B cell (primary cell): ENCODE measurements at regions not wholly inside any gene's neighbourhood (a gene's known extent, or its start where the extent isn't known, plus 50 kb on each side); places are given as distances from the start of the nearest gene placed in this dataset.

Source experiments
- ATAC-seq: fragments of 200-7000 bp; cut with Tn5 transposase; one replicate; pipeline ENCODE4 v1.10.0; 2021; ENCODE audit warnings: low read depth, mild to moderate bottlenecking, moderate number of reproducible peaks, moderate library complexity
- CTCF ChIA-PET: fragments of 350-600 bp; sonication (Branson Sonifier 250); formaldehyde crosslinking; loops from one replicate; lab custom pipeline; 2021; ENCODE audit warnings: antibody characterized with exemption, inconsistent platforms; lab: Charles Lee
- POLR2A ChIA-PET: fragments of 350-600 bp; sonication (Branson Sonifier 250); formaldehyde crosslinking; loops from one replicate; lab custom pipeline; 2021; ENCODE audit warnings: antibody characterized with exemption; lab: Charles Lee
- DNase-seq: peaks from one replicate; pipeline ENCODE4 v3.0.0; 2013
- H2AFZ ChIP-seq: 2 replicates; pipeline ENCODE4 v1.6.1; 2012; ENCODE audit warnings: mild to moderate bottlenecking, low read depth, low read length; ENCODE audit not compliant: insufficient read depth, poor library complexity, severe bottlenecking
- H3K27ac ChIP-seq, 2 donors: 1 replicate in 1 of 2; 2 replicates in 1 of 2; pipeline ENCODE4 v1.5.1; 2012 to 2013; ENCODE audit warnings: low read length in 2 of 2, mild to moderate bottlenecking in 2 of 2, moderate library complexity in 1 of 2
- H3K27me3 ChIP-seq, 4 experiments: fragments of 200-600 bp in 1 of 4; sonication (generic) in 1 of 4; replicated peaks in 1 of 4; 1 replicate in 2 of 4; 2 replicates in 2 of 4; pipeline versions ENCODE4 v1.6.1 to v1.7.0; 2013 to 2016; ENCODE audit warnings: low read length in 3 of 4, mild to moderate bottlenecking in 2 of 4, mixed read lengths in 1 of 4, moderate library complexity in 1 of 4; ENCODE audit not compliant: insufficient read depth in 4 of 4, control insufficient read depth in 3 of 4; ENCODE audit errors: control extremely low read depth in 1 of 4
- H3K36me3 ChIP-seq, 2 experiments: replicated peaks in 1 of 2; 1 replicate in 1 of 2; 2 replicates in 1 of 2; pipeline versions ENCODE4 v1.6.1 to v1.7.1; 2013; ENCODE audit warnings: low read length in 1 of 2; ENCODE audit not compliant: insufficient read depth in 2 of 2, control insufficient read depth in 1 of 2; ENCODE audit errors: control extremely low read depth in 1 of 2, extremely low read depth in 1 of 2
- H3K4me1 ChIP-seq, 2 donors: fragments of 200-600 bp in 1 of 2; sonication (generic) in 1 of 2; 1 replicate in 1 of 2; 2 replicates in 1 of 2; pipeline versions ENCODE4 v1.5.1 to v1.6.1; 2013 to 2017; ENCODE audit warnings: low read length in 2 of 2; ENCODE audit not compliant: control insufficient read depth in 2 of 2, insufficient read depth in 2 of 2
- H3K4me2 ChIP-seq: replicated peaks from 2 replicates; pipeline ENCODE3; 2012; ENCODE audit warnings: mild to moderate bottlenecking, low read depth, low read length; ENCODE audit not compliant: poor library complexity, severe bottlenecking
- H3K4me3 ChIP-seq, 5 experiments: fragments of 200-600 bp in 1 of 5; sonication (generic) in 1 of 5; 1 replicate in 3 of 5; 2 replicates in 2 of 5; pipeline versions ENCODE4 v1.5.1 to v1.7.0; 2011 to 2016; ENCODE audit warnings: low read length in 4 of 5, mild to moderate bottlenecking in 4 of 5, low read depth in 2 of 5, control low read depth in 1 of 5, moderate library complexity in 1 of 5; ENCODE audit not compliant: insufficient read depth in 1 of 5; ENCODE audit errors: control extremely low read depth in 1 of 5, extremely low read depth in 1 of 5
- H3K79me2 ChIP-seq: fragments of 200-600 bp; sonication (generic); one replicate; pipeline ENCODE4 v1.6.0; 2016; ENCODE audit warnings: low read length; ENCODE audit not compliant: control insufficient read depth, insufficient read depth
- H3K9ac ChIP-seq: fragments of 200-600 bp; sonication (generic); 2 replicates; pipeline ENCODE4 v1.6.1; 2017; ENCODE audit warnings: mild to moderate bottlenecking, low read length, moderate library complexity
- H3K9me3 ChIP-seq, 3 donors: one replicate each; pipeline versions ENCODE4 v1.6.1 to v1.7.1; 2013; ENCODE audit warnings: low read length in 2 of 3; ENCODE audit not compliant: control insufficient read depth in 2 of 3, insufficient read depth in 1 of 3; ENCODE audit errors: control extremely low read depth in 1 of 3
- H4K20me1 ChIP-seq: 2 replicates; pipeline ENCODE4 v1.6.0; 2012; ENCODE audit warnings: mild to moderate bottlenecking, low read length; ENCODE audit not compliant: insufficient read depth, control insufficient read depth, poor library complexity, severe bottlenecking
- H3K27ac Mint-ChIP-seq: one replicate; pipeline ENCODE4 v1.8.0; 2021; ENCODE audit warnings: mixed read lengths
- H3K27me3 Mint-ChIP-seq: one replicate; pipeline ENCODE4 v1.8.0; 2021; ENCODE audit warnings: mixed read lengths
- H3K4me1 Mint-ChIP-seq: one replicate; pipeline ENCODE4 v1.8.0; 2021; ENCODE audit warnings: mixed read lengths
- H3K4me3 Mint-ChIP-seq: one replicate; pipeline ENCODE4 v1.8.0; 2021; ENCODE audit warnings: mixed read lengths
- H3K9me3 Mint-ChIP-seq: one replicate; pipeline ENCODE4 v1.8.0; 2022; ENCODE audit warnings: mixed read lengths; ENCODE audit not compliant: insufficient read depth
- CTCF ChIP-seq: fragments of 200-600 bp; IDR thresholded peaks from one replicate; pipeline ENCODE4 v1.8.0; 2022; ENCODE audit warnings: antibody characterized with exemption, mild to moderate bottlenecking
- EZH2 ChIP-seq: IDR thresholded peaks from 2 replicates; pipeline ENCODE4 v1.6.1; 2012; ENCODE audit warnings: borderline replicate concordance, low read depth, mild to moderate bottlenecking, moderate library complexity, low read length; ENCODE audit not compliant: insufficient read depth, poor library complexity, severe bottlenecking
- WGBS: methylation state at CpG from one replicate; pipeline ENCODE4 v1.1.5; 2013; ENCODE audit warnings: missing lambda C conversion rate; ENCODE audit not compliant: insufficient coverage; 5-methylcytosine and 5-hydroxymethylcytosine counted together
- intact Hi-C: fragments of 100-400 bp; cut with micrococcal nuclease; formaldehyde crosslinking; loops from one replicate; pipeline ENCODE4 v1.10.0; 2022

- no peak overlapping the region for H3K27ac Mint-ChIP-seq
- H3K4me1 Mint-ChIP-seq = no peaks in the 10 kb centered on the region
- ATAC-seq = no peak
- ChIA-PET CTCF (no interaction called here), POLR2A (no interaction called here)
- Histone ChIP-seq H3K9ac (no peak overlapping the region), H3K4me3 (no peak overlapping the region), H3K27ac (no peak overlapping the region), H3K36me3 (no peaks in the 10 kb centered on the region), H2AFZ (no peak overlapping the region), H3K27me3 (no peaks in the 10 kb centered on the region), H3K4me1 (no peaks in the 10 kb centered on the region), H3K4me2 (no peak overlapping the region), H4K20me1 (no peaks in the 10 kb centered on the region), H3K9me3 (no peaks in the 10 kb centered on the region), H3K79me2 (no peaks in the 10 kb centered on the region)
- H3K27me3 Mint-ChIP-seq = no peaks in the 10 kb centered on the region
- intact Hi-C loops = no loop called here
- 0% methylated on average over 2 of the region's 3 CpGs for WGBS
- H3K9me3 Mint-ChIP-seq = no peaks in the 10 kb centered on the region
- H3K4me3 Mint-ChIP-seq = no peak overlapping the region
- no peak for DNase-seq
- TF ChIP-seq EZH2 (no peak), CTCF (no peak)
These were observed 337.6 kb upstream of the SNX7 start for GRCh38 chr1:98323906-98324358.

GRCh38 chr1:98323388-98323787 lies 338.1 kb upstream of the SNX7 start:
- TF ChIP-seq CTCF (no peak), EZH2 (no peak)
- Mint-ChIP-seq H3K9me3 (no peaks in the 10 kb centered on the region), H3K27ac (no peak overlapping the region), H3K27me3 (no peaks in the 10 kb centered on the region), H3K4me1 (no peaks in the 10 kb centered on the region), H3K4me3 (no peak overlapping the region)
- Histone ChIP-seq H3K27ac (no peak overlapping the region), H2AFZ (no peak overlapping the region), H3K36me3 (no peaks in the 10 kb centered on the region), H3K79me2 (no peaks in the 10 kb centered on the region), H3K4me3 (no peak overlapping the region), H3K9me3 (no peaks in the 10 kb centered on the region), H3K4me2 (no peak overlapping the region), H3K4me1 (no peaks in the 10 kb centered on the region), H3K27me3 (no peaks in the 10 kb centered on the region), H3K9ac (no peak overlapping the region), H4K20me1 (no peaks in the 10 kb centered on the region)
- POLR2A ChIA-PET = no interaction called here
- intact Hi-C loops = no loop called here
- DNase-seq (no peak), ATAC-seq (no peak)
- CTCF ChIA-PET = no interaction called here
